AG10803 (cell line): ENCODE measurements at regions not wholly inside any gene's neighbourhood (a gene's known extent, or its start where the extent isn't known, plus 50 kb on each side); places are given as distances from the start of the nearest gene placed in this dataset.

Source experiments
- DNase-seq: peaks from one replicate; pipeline ENCODE4 v3.0.0; 2010; ENCODE audit warnings: low read depth
- H3K4me3 ChIP-seq: 2 replicates; pipeline ENCODE4 v1.5.1; 2011; ENCODE audit warnings: mild to moderate bottlenecking, low read length, control low read depth
- TF ChIP-seq, protein P1 (sequence below): conservative IDR thresholded peaks from 2 replicates; pipeline ENCODE4 v1.5.1; 2011; ENCODE audit warnings: mild to moderate bottlenecking, low read length, control low read depth, inconsistent platforms

DNA sequence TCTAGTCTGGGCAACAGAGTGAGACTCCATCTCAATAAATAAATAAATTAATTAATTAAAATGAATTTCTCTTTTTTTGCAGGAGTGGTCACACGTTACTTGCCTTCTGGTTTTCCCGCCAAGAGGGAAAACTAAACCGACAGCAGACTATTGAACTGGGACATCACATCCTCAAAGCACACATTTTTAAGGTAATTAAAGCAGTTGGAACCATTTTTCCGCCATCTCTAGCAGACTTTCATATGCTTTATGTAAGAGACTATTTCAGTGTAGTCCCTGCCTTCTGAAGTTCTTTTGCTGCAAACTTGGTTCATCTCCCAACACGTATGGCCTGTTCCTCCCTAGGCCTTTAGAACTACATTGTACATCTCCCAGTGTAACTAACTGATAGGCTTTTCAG lies 66.5 kb downstream of the CYB561 start:
- DNase-seq: no peak
- TF ChIP-seq, protein P1, sequence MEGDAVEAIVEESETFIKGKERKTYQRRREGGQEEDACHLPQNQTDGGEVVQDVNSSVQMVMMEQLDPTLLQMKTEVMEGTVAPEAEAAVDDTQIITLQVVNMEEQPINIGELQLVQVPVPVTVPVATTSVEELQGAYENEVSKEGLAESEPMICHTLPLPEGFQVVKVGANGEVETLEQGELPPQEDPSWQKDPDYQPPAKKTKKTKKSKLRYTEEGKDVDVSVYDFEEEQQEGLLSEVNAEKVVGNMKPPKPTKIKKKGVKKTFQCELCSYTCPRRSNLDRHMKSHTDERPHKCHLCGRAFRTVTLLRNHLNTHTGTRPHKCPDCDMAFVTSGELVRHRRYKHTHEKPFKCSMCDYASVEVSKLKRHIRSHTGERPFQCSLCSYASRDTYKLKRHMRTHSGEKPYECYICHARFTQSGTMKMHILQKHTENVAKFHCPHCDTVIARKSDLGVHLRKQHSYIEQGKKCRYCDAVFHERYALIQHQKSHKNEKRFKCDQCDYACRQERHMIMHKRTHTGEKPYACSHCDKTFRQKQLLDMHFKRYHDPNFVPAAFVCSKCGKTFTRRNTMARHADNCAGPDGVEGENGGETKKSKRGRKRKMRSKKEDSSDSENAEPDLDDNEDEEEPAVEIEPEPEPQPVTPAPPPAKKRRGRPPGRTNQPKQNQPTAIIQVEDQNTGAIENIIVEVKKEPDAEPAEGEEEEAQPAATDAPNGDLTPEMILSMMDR: no peak
- H3K4me3 ChIP-seq: no peak overlapping the region

DNA sequence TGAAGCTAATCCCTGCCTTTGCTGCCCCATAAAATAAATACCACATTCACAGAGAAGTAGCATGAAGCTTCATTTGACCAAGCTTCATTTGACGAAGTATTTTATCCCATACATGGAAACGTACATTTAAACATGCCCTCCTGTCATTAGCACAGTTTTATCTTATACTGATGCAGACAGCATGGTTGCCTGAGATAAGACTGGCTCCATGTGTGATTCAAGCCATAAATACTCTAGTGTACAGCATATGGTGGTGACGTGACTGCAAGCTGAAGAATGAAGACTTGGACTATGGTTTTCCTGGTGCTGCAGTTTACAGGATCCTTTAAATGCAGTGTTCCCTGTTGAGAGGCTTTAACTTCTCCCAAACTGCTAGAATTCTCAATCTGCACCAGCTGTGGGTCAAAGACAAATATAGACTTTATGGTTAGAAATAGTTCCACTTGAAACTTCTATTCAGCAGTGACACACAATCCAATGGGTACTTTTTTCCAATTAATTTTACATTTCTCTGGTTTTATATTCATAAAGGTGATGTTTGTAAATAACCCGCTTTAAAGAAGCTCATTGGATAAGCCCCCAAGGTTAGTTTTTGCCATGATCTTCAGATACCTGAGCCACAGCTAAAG lies 64.9 kb downstream of the CYB561 start:
- no peak overlapping the region for H3K4me3 ChIP-seq
- TF ChIP-seq, protein P1: no peak
- DNase-seq: peak; percentile 50

DNA sequence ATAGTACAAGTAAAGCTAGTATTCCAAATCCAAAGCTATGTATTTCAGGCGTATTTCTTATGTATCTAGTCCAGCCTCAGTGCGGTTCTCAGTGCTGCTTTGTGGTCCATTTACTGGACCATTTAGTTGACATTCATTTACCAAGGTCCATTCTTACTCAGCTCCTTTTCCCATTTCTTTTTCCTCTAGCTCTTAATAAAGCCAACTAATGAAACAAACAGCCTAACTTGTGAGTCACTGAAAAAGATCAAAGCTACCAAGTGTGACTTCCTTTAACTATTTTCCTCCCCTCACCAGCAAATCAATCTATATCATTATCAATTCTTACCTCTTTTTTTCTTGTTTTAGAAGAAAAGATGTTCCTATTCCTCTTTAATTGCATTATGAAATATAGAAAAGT lies 64.0 kb downstream of the CYB561 start:
- TF ChIP-seq, protein P1: no peak
- no peak for DNase-seq
- H3K4me3 ChIP-seq: no peak overlapping the region
